GM23338 (cell line): ENCODE measurements at regions not wholly inside any gene's neighbourhood (a gene's known extent, or its start where the extent isn't known, plus 50 kb on each side); places are given as distances from the start of the nearest gene placed in this dataset.
"Not testable (repeated sequence)": the region's sequence is repeated elsewhere in the genome, so short reads cannot be mapped to it uniquely, and the experiment has no call there.

ENCODE experiments used
- ATAC-seq: fragments of 200-7000 bp; cut with Tn5 transposase; 3 replicates; pipeline ENCODE4 v1.9.1; 2020
- DNase-seq: peaks from one replicate; pipeline ENCODE4 v3.0.0-alpha.2; 2015; ENCODE audit warnings: low spot score
- H2AFZ ChIP-seq: fragments of 200-600 bp; sonication (generic); 2 replicates; pipeline ENCODE4 v1.8.0; 2016; ENCODE audit warnings: antibody characterized with exemption, mild to moderate bottlenecking, moderate library complexity
- H3F3A ChIP-seq: fragments of 200-600 bp; sonication (generic); replicated peaks from 2 replicates; pipeline ENCODE4 v1.8.0; 2017; ENCODE audit warnings: antibody characterized with exemption, mixed run types, low read depth
- H3K27ac ChIP-seq: fragments of 200-600 bp; sonication (generic); 2 replicates; pipeline ENCODE4 v1.6.1; 2016; ENCODE audit warnings: low read depth
- H3K27me3 ChIP-seq: fragments of 200-600 bp; sonication (generic); 2 replicates; pipeline ENCODE4 v1.8.0; 2016; ENCODE audit warnings: mild to moderate bottlenecking, mixed run types, moderate library complexity; ENCODE audit not compliant: insufficient read depth
- H3K36me3 ChIP-seq: fragments of 200-600 bp; sonication (generic); 2 replicates; pipeline ENCODE4 v1.8.0; 2016; ENCODE audit warnings: mild to moderate bottlenecking; ENCODE audit not compliant: insufficient read depth
- H3K4me1 ChIP-seq: fragments of 200-600 bp; sonication (generic); 2 replicates; pipeline ENCODE4 v1.8.0; 2016; ENCODE audit warnings: mild to moderate bottlenecking, moderate library complexity; ENCODE audit not compliant: insufficient read depth
- H3K4me2 ChIP-seq: fragments of 200-600 bp; sonication (generic); 2 replicates; pipeline ENCODE4 v1.7.1; 2017; ENCODE audit warnings: mixed run types
- H3K4me3 ChIP-seq: fragments of 200-600 bp; sonication (generic); 2 replicates; pipeline ENCODE4 v1.6.1; 2016; ENCODE audit warnings: mixed run types
- H3K79me2 ChIP-seq: fragments of 200-600 bp; sonication (generic); replicated peaks from 2 replicates; pipeline ENCODE4 v1.8.0; 2017; ENCODE audit warnings: mild to moderate bottlenecking; ENCODE audit not compliant: insufficient read depth
- H3K9me2 ChIP-seq: fragments of 200-600 bp; sonication (generic); 2 replicates; pipeline ENCODE4 v1.8.0; 2017; ENCODE audit not compliant: insufficient read depth
- H4K20me1 ChIP-seq: fragments of 200-600 bp; sonication (generic); replicated peaks from 2 replicates; pipeline ENCODE4 v1.8.0; 2017; ENCODE audit warnings: mild to moderate bottlenecking; ENCODE audit not compliant: insufficient read depth
- H3K27ac Mint-ChIP-seq: 2 replicates; pipeline ENCODE4 v1.8.0; 2020; ENCODE audit warnings: inconsistent platforms, mild to moderate bottlenecking, moderate library complexity, mixed read lengths
- H3K27me3 Mint-ChIP-seq: 3 replicates; pipeline ENCODE4 v1.8.0; 2022; ENCODE audit warnings: low read depth, mild to moderate bottlenecking, moderate library complexity, mixed read lengths, inconsistent platforms; ENCODE audit not compliant: insufficient read depth, poor library complexity
- H3K36me3 Mint-ChIP-seq: 3 replicates; pipeline ENCODE4 v1.8.0; 2021; ENCODE audit warnings: low read depth, mild to moderate bottlenecking, inconsistent platforms, moderate library complexity, mixed read lengths
- H3K4me1 Mint-ChIP-seq: 3 replicates; pipeline ENCODE4 v1.8.0; 2020; ENCODE audit warnings: mild to moderate bottlenecking, inconsistent platforms, mixed read lengths
- H3K4me3 Mint-ChIP-seq: 3 replicates; pipeline ENCODE4 v1.8.0; 2021; ENCODE audit warnings: moderate library complexity, mild to moderate bottlenecking, inconsistent platforms, mixed read lengths
- H3K9me3 Mint-ChIP-seq: 3 replicates; pipeline ENCODE4 v1.8.0; 2020; ENCODE audit warnings: moderate library complexity, mild to moderate bottlenecking, inconsistent platforms, mixed read lengths
- CREB1 ChIP-seq: fragments of 250-450 bp; sonication (Bioruptor Pico); IDR thresholded peaks from 2 replicates; pipeline ENCODE4 v1.5.0; 2020; ENCODE audit warnings: low read depth, mild to moderate bottlenecking, moderate library complexity
- CTCF ChIP-seq, 2 experiments: fragments of 200-600 bp in 1 of 2; sonication (generic) in 1 of 2; conservative IDR thresholded peaks; 2 replicates each; pipeline versions ENCODE4 v1.5.1 to v1.6.1; 2016 to 2017; ENCODE audit warnings: antibody characterized with exemption in 2 of 2, low read depth in 2 of 2, mild to moderate bottlenecking in 2 of 2, moderate library complexity in 1 of 2
- NANOG ChIP-seq: IDR thresholded peaks from 2 replicates; pipeline ENCODE4 v1.6.1; 2016; ENCODE audit warnings: antibody characterized with exemption, borderline replicate concordance
- ZNF331 ChIP-seq: fragments of 250-450 bp; sonication (Bioruptor Pico); IDR thresholded peaks from 2 replicates; pipeline ENCODE4 v1.5.0; 2020; ENCODE audit warnings: low read depth, mild to moderate bottlenecking, moderate library complexity

GRCh38 chr6:122184401-122184827 is 215.0 kb upstream of the HSF2 start:
- no peaks in the 10 kb centered on the region for H3K36me3 Mint-ChIP-seq
- Histone ChIP-seq H3K79me2 (no peaks in the 10 kb centered on the region), H3K36me3 (no peaks in the 10 kb centered on the region), H3F3A (no peaks in the 10 kb centered on the region), H3K4me3 (no peak overlapping the region), H3K4me2 (no peak overlapping the region), H2AFZ (no peak overlapping the region), H4K20me1 (no peaks in the 10 kb centered on the region), H3K4me1 (0 out of 2 replicates have a peak, but pooled peaks cover 5% of the 10 kb centered on the region), H3K27ac (no peak overlapping the region), H3K9me2 (no peaks in the 10 kb centered on the region), H3K27me3 (no peaks in the 10 kb centered on the region)
- peaks cover 12% of the 10 kb centered on the region for H3K4me1 Mint-ChIP-seq
- H3K27me3 Mint-ChIP-seq = no peaks in the 10 kb centered on the region
- no peak overlapping the region for H3K27ac Mint-ChIP-seq
- H3K4me3 Mint-ChIP-seq = no peak overlapping the region
- H3K9me3 Mint-ChIP-seq = no peaks in the 10 kb centered on the region
- peak; percentile 37 to 47 for TF ChIP-seq CTCF (conservative IDR thresholded peaks at IDR 0.05; ENCODE audit: low read depth in 2 of 2)
- TF ChIP-seq NANOG = no peak
- ATAC-seq = no peak
- no peak for DNase-seq

- H3K4me2 ChIP-seq, H3K36me3 ChIP-seq, H3K9me2 ChIP-seq, H3K9me3 Mint-ChIP-seq, H3K4me3 Mint-ChIP-seq, H3K4me1 ChIP-seq, H3K79me2 ChIP-seq, H3K27me3 Mint-ChIP-seq, H3K4me3 ChIP-seq, H4K20me1 ChIP-seq, H3K27me3 ChIP-seq, H3K36me3 Mint-ChIP-seq, H3K27ac ChIP-seq, H3F3A ChIP-seq, H3K27ac Mint-ChIP-seq, DNase-seq, ATAC-seq: not testable (repeated sequence)
- peaks cover 12% of the 10 kb centered on the region for H3K4me1 Mint-ChIP-seq
- peak overlapping the region; percentile 35; the same call in 1 of the 2 replicates for H2AFZ ChIP-seq
Observed at GRCh38 chr6:122185458-122185857, 214.0 kb upstream of the HSF2 start.

- Histone ChIP-seq H4K20me1 (no peaks in the 10 kb centered on the region), H3K27ac (no peak overlapping the region), H3K27me3 (no peaks in the 10 kb centered on the region), H3F3A (no peaks in the 10 kb centered on the region), H3K4me1 (0 out of 2 replicates have a peak, but pooled peaks cover 5% of the 10 kb centered on the region), H3K4me3 (no peak overlapping the region), H2AFZ (no peak overlapping the region), H3K36me3 (no peaks in the 10 kb centered on the region), H3K4me2 (no peak overlapping the region), H3K9me2 (no peaks in the 10 kb centered on the region), H3K79me2 (no peaks in the 10 kb centered on the region)
- TF ChIP-seq CTCF (conservative IDR thresholded peaks at IDR 0.05; ENCODE audit: low read depth in 2 of 2) = no peak
- no peak for TF ChIP-seq ZNF331
- TF ChIP-seq CREB1 (CRISPR knock-in tag) = no peak
- peaks cover 9% of the 10 kb centered on the region for H3K4me1 Mint-ChIP-seq
- H3K36me3 Mint-ChIP-seq = no peaks in the 10 kb centered on the region
- ATAC-seq = no peak
- H3K27me3 Mint-ChIP-seq = no peaks in the 10 kb centered on the region
- no peak for DNase-seq
- H3K9me3 Mint-ChIP-seq = no peaks in the 10 kb centered on the region
- H3K4me3 Mint-ChIP-seq = no peak overlapping the region
- no peak overlapping the region for H3K27ac Mint-ChIP-seq
Observed at GRCh38 chr6:122187186-122187585, 212.3 kb upstream of the HSF2 start.
